Colonic mucosa (tissue), 4 donors: ENCODE measurements at regions not wholly inside any gene's neighbourhood (a gene's known extent, or its start where the extent isn't known, plus 50 kb on each side); places are given as distances from the start of the nearest gene placed in this dataset.

Experiments used
- DNase-seq: peaks from one replicate; pipeline ENCODE4 v3.0.0-alpha.2; 2020
- H3K27ac ChIP-seq: fragments of 200-600 bp; one replicate; pipeline ENCODE4 v1.8.0; 2021
- H3K27me3 ChIP-seq: fragments of 200-600 bp; one replicate; pipeline ENCODE4 v1.8.0; 2021
- H3K36me3 ChIP-seq: fragments of 200-600 bp; one replicate; pipeline ENCODE4 v1.8.0; 2021
- H3K4me1 ChIP-seq: fragments of 200-600 bp; one replicate; pipeline ENCODE4 v1.8.0; 2021; ENCODE audit warnings: mild to moderate bottlenecking
- H3K4me3 ChIP-seq: fragments of 200-600 bp; one replicate; pipeline ENCODE4 v1.8.0; 2021
- H3K9ac ChIP-seq, 2 donors: one replicate each; pipeline ENCODE4 v1.7.0; 2013; ENCODE audit warnings: control low read depth in 2 of 2, low read depth in 2 of 2, low read length in 2 of 2
- H3K9me3 ChIP-seq: fragments of 200-600 bp; one replicate; pipeline ENCODE4 v1.8.0; 2021
- intact Hi-C: fragments of 100-400 bp; cut with DNase I; formaldehyde crosslinking; loops from one replicate; pipeline ENCODE4 v1.14.1; 2022
- TF ChIP-seq, protein P1 (sequence below): fragments of 200-600 bp; IDR thresholded peaks from one replicate; pipeline ENCODE4 v1.8.0; 2022; ENCODE audit warnings: antibody characterized with exemption, mild to moderate bottlenecking
- donor health status: healthy.
- donor health status: DM: no; HTN: no; CAD: no.
- donor health status: DM: no; HTN: no; CAD: no.

DNA sequence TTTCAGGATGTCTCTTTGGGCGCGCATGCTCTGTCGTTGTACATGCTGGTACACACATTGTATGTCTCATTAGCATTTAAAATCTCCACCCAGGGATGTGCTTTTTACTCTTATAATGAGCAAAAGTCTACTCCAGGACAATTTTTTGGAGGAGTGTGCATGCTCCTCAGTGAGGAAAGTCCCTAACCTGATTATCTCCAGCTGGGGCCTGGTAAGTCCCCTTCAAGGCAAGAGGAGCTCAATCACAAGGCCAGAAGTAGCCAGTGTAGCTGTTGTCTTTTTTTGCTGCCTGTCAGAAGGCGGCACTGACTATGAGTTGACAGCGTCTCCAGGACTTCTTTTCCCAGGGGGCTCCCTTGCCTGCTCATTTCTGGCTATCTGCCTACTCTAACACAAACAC is 218.3 kb upstream of the CNTN1 start:
- Histone ChIP-seq H3K36me3 (no peaks in the 10 kb centered on the region), H3K4me3 (no peak overlapping the region), H3K9ac (no peak overlapping the region), H3K27ac (no peak overlapping the region), H3K9me3 (no peaks in the 10 kb centered on the region), H3K4me1 (no peaks in the 10 kb centered on the region), H3K27me3 (no peaks in the 10 kb centered on the region)
- TF ChIP-seq, protein P1, sequence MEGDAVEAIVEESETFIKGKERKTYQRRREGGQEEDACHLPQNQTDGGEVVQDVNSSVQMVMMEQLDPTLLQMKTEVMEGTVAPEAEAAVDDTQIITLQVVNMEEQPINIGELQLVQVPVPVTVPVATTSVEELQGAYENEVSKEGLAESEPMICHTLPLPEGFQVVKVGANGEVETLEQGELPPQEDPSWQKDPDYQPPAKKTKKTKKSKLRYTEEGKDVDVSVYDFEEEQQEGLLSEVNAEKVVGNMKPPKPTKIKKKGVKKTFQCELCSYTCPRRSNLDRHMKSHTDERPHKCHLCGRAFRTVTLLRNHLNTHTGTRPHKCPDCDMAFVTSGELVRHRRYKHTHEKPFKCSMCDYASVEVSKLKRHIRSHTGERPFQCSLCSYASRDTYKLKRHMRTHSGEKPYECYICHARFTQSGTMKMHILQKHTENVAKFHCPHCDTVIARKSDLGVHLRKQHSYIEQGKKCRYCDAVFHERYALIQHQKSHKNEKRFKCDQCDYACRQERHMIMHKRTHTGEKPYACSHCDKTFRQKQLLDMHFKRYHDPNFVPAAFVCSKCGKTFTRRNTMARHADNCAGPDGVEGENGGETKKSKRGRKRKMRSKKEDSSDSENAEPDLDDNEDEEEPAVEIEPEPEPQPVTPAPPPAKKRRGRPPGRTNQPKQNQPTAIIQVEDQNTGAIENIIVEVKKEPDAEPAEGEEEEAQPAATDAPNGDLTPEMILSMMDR: no peak
- intact Hi-C loops: no loop called here
- DNase-seq: no peak

DNA sequence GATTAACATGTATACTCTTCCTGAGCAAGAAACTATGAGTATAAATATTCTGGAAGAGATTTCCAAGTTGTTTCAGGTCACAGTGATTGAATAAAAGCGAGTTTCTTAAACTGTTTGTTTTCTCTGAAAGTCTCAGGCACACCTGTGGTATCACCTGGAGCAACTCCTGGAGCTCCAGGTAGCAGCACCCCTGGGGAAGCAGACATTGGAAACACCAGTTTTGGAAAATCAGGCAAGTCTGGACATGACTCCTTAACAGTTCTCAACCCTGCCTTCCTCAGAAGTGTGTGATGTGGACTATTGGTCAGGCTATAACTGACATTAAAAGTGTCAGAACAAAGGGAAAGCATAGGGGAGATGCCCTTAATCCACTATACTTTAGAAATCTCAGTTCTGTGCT is 217.6 kb upstream of the CNTN1 start:
- H3K36me3 ChIP-seq: no peaks in the 10 kb centered on the region
- intact Hi-C loops: no loop called here
- no peaks in the 10 kb centered on the region for H3K27me3 ChIP-seq
- H3K9me3 ChIP-seq: no peaks in the 10 kb centered on the region
- no peak for DNase-seq
- TF ChIP-seq, protein P1: no peak
- no peaks in the 10 kb centered on the region for H3K4me1 ChIP-seq
- no peak overlapping the region for H3K27ac ChIP-seq
- H3K9ac ChIP-seq: no peak overlapping the region
- no peak overlapping the region for H3K4me3 ChIP-seq

DNA sequence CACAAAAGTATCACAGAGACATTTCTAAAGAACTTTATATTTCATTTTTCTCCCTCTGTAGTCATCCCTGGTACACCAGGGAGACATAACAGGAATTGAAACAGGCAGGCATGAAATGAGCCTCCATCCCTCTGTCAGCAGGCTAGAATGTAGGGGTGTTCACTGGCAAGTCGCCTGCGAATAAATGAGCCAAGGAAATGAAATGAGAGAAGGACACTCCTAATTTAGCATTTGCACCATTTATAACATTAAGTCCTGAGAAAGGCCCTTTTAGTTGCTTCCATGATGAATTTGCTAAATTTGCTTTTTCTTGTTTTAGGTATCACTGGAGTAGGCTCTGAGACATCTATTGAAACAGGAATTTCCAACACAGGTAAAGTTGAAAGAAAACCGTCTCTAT is 192.4 kb upstream of the CNTN1 start:
- intact Hi-C loops: no loop called here
- no peaks in the 10 kb centered on the region for H3K36me3 ChIP-seq
- no peak for DNase-seq

DNA sequence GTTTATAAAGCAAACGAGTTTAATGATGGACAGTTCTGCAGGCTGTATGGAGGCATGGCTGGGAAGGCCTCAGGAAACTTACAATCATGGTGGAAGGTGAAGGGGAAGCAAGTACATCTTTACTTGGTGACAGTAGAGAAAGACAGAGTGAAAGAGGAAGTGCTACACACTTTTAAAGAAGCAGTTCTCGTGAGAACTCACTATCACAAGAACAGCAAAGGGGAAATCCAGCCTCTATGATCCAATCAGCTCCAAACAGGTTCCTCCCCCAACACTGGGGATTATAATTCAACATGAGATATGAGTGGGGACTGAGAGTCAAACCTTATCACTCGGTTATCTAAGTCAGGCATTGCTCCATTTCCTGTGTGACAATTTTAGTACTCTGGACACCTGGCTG is 189.9 kb upstream of the CNTN1 start:
- Histone ChIP-seq H3K4me3 (no peak overlapping the region), H3K4me1 (no peaks in the 10 kb centered on the region), H3K27ac (no peak overlapping the region), H3K9ac (no peak overlapping the region), H3K9me3 (no peaks in the 10 kb centered on the region), H3K27me3 (no peaks in the 10 kb centered on the region), H3K36me3 (no peaks in the 10 kb centered on the region)
- no peak for DNase-seq
- TF ChIP-seq, protein P1: no peak
- intact Hi-C loops: no loop called here

More for the DNA sequence above, 192.4 kb upstream of the CNTN1 start:
- Histone ChIP-seq H3K9me3 (no peaks in the 10 kb centered on the region), H3K9ac (no peak overlapping the region), H3K27me3 (no peaks in the 10 kb centered on the region), H3K4me3 (no peak overlapping the region), H3K27ac (no peak overlapping the region), H3K4me1 (no peaks in the 10 kb centered on the region)
- TF ChIP-seq, protein P1: no peak

DNA sequence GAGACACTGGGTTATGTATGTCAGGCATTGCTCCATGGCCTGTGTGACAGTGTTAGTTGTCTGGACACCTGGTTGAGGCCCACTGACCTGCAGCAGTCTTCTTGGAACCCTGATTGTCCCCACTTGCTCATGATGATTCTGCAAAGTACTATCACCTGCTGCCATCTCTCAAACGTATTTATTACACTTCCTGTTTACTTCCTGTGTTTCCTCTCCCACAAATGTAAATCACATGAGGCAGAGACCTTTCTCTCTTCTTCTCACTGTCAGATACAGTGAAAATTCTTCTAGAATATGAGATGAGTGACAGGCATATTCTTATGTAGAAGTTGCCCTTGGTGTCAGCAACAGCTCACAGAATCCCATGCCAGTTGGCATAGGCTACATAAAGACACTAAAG is 186.9 kb upstream of the CNTN1 start:
- H3K4me3 ChIP-seq: no peak overlapping the region
- no peak overlapping the region for H3K9ac ChIP-seq
- intact Hi-C loops: no loop called here
- no peaks in the 10 kb centered on the region for H3K36me3 ChIP-seq
- no peaks in the 10 kb centered on the region for H3K9me3 ChIP-seq
- no peaks in the 10 kb centered on the region for H3K27me3 ChIP-seq
- TF ChIP-seq, protein P1: no peak
- no peaks in the 10 kb centered on the region for H3K4me1 ChIP-seq
- DNase-seq: no peak
- no peak overlapping the region for H3K27ac ChIP-seq

DNA sequence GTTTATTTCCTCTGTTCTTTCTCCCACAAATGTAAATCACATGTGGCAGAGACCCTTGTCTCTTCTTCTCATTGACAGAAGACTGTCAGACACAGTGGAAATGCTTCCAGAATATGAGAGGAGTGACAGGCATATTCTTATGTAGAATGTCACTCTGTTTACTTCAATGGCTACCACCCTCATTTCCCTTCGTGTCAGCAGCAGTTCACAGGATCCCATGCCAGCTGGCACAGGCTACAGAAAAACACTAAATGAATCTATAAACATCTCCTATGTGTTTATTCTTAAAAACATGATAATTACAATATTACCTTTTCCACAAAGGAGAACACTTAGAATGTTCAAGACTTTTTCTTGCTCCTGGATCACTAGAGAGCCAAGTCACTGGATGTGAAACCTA is 183.8 kb upstream of the CNTN1 start:
- H3K4me3 ChIP-seq: no peak overlapping the region
- intact Hi-C loops: no loop called here
- TF ChIP-seq, protein P1: no peak
- H3K36me3 ChIP-seq: no peaks in the 10 kb centered on the region
- no peak overlapping the region for H3K27ac ChIP-seq
- no peaks in the 10 kb centered on the region for H3K27me3 ChIP-seq
- DNase-seq: no peak
- H3K4me1 ChIP-seq: no peaks in the 10 kb centered on the region
- no peaks in the 10 kb centered on the region for H3K9me3 ChIP-seq
- no peak overlapping the region for H3K9ac ChIP-seq
